ENCODE measurements at regions not wholly inside any gene's neighbourhood (a gene's known extent, or its start where the extent isn't known, plus 50 kb on each side); places are given as distances from the start of the nearest gene placed in this dataset.

DNA sequence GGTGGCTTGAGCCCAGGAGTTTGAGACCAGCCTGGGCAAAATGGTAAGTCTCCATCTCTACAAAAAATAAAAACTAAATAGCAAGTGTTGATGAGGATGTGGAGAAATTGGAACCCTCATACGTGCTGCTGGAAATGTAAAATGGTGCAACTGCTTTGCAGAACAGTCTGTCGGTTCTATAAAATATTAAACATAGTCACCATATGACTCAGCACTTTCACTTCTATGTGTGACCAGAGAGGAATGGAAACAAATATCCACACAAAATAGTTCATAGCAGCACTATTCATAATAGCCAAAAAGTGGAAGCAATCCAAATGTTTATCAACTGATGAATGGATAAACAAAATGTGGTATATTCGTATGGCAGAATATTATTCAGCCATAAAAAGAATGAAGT lies 60.8 kb upstream of the FMR1 start:
- DNase-seq (ENCODE audit: low spot score), result no peak
- in situ Hi-C loops (cut with MboI; ENCODE audit: low sequenced_read_pairs, unreplicated experiment), result no loop called here
- TF ChIP-seq, protein P1, sequence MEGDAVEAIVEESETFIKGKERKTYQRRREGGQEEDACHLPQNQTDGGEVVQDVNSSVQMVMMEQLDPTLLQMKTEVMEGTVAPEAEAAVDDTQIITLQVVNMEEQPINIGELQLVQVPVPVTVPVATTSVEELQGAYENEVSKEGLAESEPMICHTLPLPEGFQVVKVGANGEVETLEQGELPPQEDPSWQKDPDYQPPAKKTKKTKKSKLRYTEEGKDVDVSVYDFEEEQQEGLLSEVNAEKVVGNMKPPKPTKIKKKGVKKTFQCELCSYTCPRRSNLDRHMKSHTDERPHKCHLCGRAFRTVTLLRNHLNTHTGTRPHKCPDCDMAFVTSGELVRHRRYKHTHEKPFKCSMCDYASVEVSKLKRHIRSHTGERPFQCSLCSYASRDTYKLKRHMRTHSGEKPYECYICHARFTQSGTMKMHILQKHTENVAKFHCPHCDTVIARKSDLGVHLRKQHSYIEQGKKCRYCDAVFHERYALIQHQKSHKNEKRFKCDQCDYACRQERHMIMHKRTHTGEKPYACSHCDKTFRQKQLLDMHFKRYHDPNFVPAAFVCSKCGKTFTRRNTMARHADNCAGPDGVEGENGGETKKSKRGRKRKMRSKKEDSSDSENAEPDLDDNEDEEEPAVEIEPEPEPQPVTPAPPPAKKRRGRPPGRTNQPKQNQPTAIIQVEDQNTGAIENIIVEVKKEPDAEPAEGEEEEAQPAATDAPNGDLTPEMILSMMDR (IDR thresholded peaks at IDR 0.05; ENCODE audit: borderline replicate concordance, control extremely low read depth, extremely low read depth, insufficient read depth, missing control alignments), result no peak

DNA sequence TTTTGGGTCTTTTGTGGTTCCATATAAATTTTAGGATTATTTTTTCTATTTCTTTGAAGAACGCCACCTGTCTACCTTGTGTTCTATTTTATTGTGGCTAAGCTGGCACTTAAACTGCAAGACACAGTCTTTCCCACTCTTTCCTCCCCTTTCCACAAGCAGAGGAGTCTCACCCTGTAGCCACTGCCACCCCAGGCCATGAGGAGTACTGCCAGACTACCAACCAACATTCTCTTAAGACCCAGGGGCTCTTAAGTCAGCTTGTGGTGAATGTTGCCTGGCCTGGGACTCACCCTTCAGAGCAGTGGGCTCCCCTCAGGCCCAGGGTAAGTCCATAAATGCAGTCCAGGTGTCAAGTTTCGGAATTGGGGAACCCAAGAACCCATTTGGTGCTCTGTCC lies 58.0 kb upstream of the FMR1 start:
- TF ChIP-seq, protein P1 (IDR thresholded peaks at IDR 0.05; ENCODE audit: borderline replicate concordance, control extremely low read depth, extremely low read depth, insufficient read depth, missing control alignments), result no peak
- no peak for DNase-seq (ENCODE audit: low spot score)
- in situ Hi-C loops (cut with MboI; ENCODE audit: low sequenced_read_pairs, unreplicated experiment), result no loop called here

DNA sequence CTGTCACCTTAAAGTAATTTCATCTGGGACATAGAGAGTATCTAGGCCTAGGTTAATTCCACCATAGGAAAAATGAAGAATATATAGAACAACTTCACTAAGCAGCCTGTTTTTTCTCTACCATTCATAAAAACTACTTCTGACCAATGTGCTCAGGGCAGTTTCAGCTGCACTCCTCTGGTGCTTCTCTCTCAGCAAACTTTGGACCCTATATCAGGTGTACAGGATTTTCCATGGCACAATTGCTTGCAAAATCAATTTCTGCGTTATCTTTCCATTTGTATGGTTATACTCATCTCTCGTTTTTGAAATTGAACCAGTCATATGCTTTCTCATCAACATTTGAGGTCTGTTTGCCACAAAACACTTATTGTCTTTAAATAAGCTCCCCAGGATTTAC lies 52.1 kb upstream of the FMR1 start:
- DNase-seq (ENCODE audit: low spot score), result no peak
- TF ChIP-seq, protein P1 (IDR thresholded peaks at IDR 0.05; ENCODE audit: borderline replicate concordance, control extremely low read depth, extremely low read depth, insufficient read depth, missing control alignments), result no peak
- in situ Hi-C loops (cut with MboI; ENCODE audit: low sequenced_read_pairs, unreplicated experiment), result no loop called here
